HTR-8/SVneo (cell line): ENCODE measurements at regions not wholly inside any gene's neighbourhood (a gene's known extent, or its start where the extent isn't known, plus 50 kb on each side); places are given as distances from the start of the nearest gene placed in this dataset.
"Not testable (repeated sequence)": the region's sequence is repeated elsewhere in the genome, so short reads cannot be mapped to it uniquely, and the experiment has no call there.

Source experiments
- DNase-seq: peaks from one replicate; pipeline ENCODE4 v3.0.0; 2011; ENCODE audit warnings: low spot score, mixed read lengths; ENCODE audit not compliant: insufficient read length
- FAIRE-seq: peaks from 2 replicates; lab custom pipeline; 2011; peaks lifted over from hg19 to GRCh38; lab: Jason Lieb, UNC

- DNase-seq (no peak), FAIRE-seq (no peak)
Measured at GRCh38 chr21:27567381-27567780, 600.5 kb upstream of the ADAMTS5 start.

- FAIRE-seq = no peak
- DNase-seq = no peak
Measured at GRCh38 chr21:27566521-27566920, 599.6 kb upstream of the ADAMTS5 start.

GRCh38 chr21:27565364-27565763 lies 598.5 kb upstream of the ADAMTS5 start:
- no peak for DNase-seq
- FAIRE-seq = no peak

- DNase-seq (peak; percentile 33), FAIRE-seq (no peak)
Measured at GRCh38 chr21:27564684-27565301, 597.9 kb upstream of the ADAMTS5 start.

DNA sequence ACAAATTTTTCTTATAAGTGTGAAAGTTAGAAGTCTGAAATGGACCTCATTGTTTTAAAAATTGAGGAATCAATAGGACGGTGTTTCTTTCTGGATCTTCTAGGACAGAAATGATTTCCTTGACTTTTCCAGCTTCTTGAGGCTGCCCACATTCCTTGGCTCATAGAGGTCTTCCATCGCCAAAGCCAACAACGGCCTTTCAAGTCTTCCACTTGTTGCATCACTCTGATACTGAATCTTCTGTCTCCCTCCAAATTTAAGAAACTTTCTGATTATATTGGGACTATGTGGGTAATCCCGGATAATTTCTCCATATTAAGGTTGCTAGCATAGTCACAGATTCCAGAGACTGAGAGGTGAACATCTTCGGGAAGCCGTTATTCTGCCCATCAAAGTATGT lies 595.4 kb upstream of the ADAMTS5 start:
- no peak for FAIRE-seq
- no peak for DNase-seq

- FAIRE-seq (no peak), DNase-seq (no peak)
Measured at GRCh38 chr21:27561116-27561515, 594.2 kb upstream of the ADAMTS5 start.

- no peak for FAIRE-seq
Measured at GRCh38 chr21:27557356-27557755, 590.5 kb upstream of the ADAMTS5 start.

GRCh38 chr21:27555996-27556395 lies 589.1 kb upstream of the ADAMTS5 start:
- FAIRE-seq = no peak
- no peak for DNase-seq

More at GRCh38 chr21:27557356-27557755, 590.5 kb upstream of the ADAMTS5 start:
- no peak for DNase-seq

GRCh38 chr21:27550287-27550686 lies 583.4 kb upstream of the ADAMTS5 start:
- DNase-seq = no peak
- FAIRE-seq = no peak

GRCh38 chr21:27548486-27548885 lies 581.6 kb upstream of the ADAMTS5 start:
- DNase-seq (no peak), FAIRE-seq (no peak)

- no peak for FAIRE-seq
- no peak for DNase-seq
Measured at GRCh38 chr21:27545754-27546349, 579.0 kb upstream of the ADAMTS5 start.

DNA sequence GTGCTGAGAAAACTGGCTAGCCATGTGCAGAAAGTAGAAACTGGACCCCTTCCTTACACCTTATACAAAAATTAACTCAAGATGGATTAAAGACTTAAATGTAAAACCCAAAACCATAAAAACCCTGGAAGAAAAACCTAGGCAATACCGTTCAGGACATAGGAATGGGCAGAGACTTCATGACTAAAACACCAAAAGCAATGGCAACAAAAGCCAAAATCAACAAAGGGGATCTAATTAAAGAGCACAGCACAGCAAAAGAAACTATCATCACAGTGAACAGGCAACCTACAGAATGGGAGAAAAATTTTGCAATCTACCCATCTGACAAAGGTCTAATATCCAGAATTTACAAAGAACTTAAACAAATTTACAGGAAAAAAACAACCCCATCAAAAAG lies 575.2 kb upstream of the ADAMTS5 start:
- FAIRE-seq, DNase-seq: not testable (repeated sequence)

- DNase-seq (no peak), FAIRE-seq (no peak)
Measured at GRCh38 chr21:27536319-27536718, 569.4 kb upstream of the ADAMTS5 start.

DNA sequence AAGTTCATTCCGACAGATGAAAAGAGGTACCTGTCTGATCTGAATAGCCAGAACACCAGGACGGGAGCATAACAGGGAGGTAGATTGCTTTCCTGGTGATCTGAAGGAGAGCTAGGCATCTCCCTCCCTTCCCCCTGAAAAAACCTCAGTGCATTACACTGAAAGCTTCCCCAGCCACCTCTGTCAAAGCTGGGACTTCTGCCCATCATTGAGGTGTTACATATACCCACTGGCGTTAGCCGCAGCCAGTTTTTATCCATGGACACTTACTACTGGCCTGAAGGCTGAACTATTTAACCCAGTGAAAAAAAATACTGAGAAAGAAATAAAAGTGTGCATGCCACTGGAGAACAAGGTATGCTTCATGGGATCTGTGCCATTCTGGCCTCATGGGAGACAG lies 568.3 kb upstream of the ADAMTS5 start:
- DNase-seq (no peak), FAIRE-seq (no peak)

GRCh38 chr21:27534206-27534605 lies 567.3 kb upstream of the ADAMTS5 start:
- FAIRE-seq = no peak
- DNase-seq = no peak

- no peak for FAIRE-seq
Measured at GRCh38 chr21:27532076-27532475, 565.2 kb upstream of the ADAMTS5 start.

DNA sequence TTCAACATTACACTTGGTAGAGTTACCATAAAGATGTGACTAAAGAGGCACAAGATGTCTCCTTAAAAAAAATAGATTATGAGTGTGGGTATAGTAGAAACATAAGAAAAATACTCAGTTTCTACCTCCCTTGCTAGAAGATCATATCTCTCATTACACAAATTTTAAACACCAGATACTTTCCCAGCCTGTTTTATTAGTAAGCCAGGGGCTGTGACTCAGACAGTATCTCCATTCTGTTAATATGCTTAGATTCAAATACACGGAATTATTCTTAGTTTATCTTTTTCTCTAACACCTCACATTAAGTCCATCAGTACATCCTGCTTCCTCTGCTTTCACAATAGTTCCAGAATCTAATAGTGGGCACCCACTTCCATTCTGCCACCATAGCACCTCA lies 561.8 kb upstream of the ADAMTS5 start:
- DNase-seq = no peak

More at GRCh38 chr21:27532076-27532475, 565.2 kb upstream of the ADAMTS5 start:
- no peak for DNase-seq

DNA sequence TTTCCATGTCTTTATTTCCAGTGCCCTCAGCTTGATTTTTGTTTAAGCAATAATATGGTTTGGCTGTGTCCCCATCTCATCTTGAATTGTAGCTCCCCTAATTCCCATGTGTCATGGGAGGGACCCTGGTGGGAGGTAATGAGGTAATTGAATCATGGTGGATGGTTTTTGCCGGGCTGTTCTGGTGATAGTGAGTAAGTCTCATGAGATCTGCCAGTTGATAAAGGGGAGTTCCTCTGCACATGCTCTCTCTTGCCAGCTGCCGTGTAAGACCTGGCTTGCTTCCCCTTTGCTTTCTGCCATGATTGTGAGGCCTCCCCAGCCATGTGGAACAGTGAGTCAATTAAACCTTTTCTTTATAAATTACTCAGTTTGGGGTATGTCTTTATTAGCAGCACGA lies 559.6 kb upstream of the ADAMTS5 start:
- DNase-seq = no peak
- no peak for FAIRE-seq

More for the DNA sequence above, 561.8 kb upstream of the ADAMTS5 start:
- no peak for FAIRE-seq

- no peak for DNase-seq
- no peak for FAIRE-seq
Measured at GRCh38 chr21:27525780-27526179, 558.9 kb upstream of the ADAMTS5 start.

GRCh38 chr21:27519361-27519760 lies 552.5 kb upstream of the ADAMTS5 start:
- DNase-seq (peak; percentile 52), FAIRE-seq (peak; percentile 73)

- DNase-seq, FAIRE-seq: not testable (repeated sequence)
Measured at GRCh38 chr21:27517177-27517576, 550.3 kb upstream of the ADAMTS5 start.

DNA sequence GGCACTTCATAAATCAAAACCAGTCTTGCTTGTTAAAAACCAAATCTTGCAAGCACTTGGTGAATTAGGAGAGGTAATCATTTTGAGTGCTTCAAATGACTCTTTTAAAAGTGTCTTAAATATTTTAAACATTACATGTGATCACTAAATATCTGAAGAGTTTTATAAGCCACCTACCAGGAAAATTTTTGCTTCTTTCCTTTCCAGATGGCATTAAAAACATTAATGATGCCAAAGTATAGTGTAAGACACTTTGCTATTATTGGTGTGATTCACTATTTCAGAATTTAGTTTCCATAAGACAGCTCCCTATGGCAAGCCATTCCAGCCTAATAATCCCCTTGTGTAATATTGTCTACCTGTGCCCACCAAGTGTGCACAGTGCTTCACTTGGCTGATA lies 548.8 kb upstream of the ADAMTS5 start:
- FAIRE-seq = no peak
- no peak for DNase-seq
